Suppressor macrophage treated with lipopolysaccharide for 4 hours (primary cell): ENCODE measurements at regions not wholly inside any gene's neighbourhood (a gene's known extent, or its start where the extent isn't known, plus 50 kb on each side); places are given as distances from the start of the nearest gene placed in this dataset.
"Not testable (repeated sequence)": the region's sequence is repeated elsewhere in the genome, so short reads cannot be mapped to it uniquely, and the experiment has no call there.

Experiments used
- DNase-seq: peaks from one replicate; pipeline ENCODE4 v3.0.0-alpha.2; 2020

- DNase-seq = no peak
Observed at GRCh38 chr1:99504287-99504686, 141.6 kb upstream of the PALMD start.

- DNase-seq = no peak
Observed at GRCh38 chr1:99506631-99507030, 139.3 kb upstream of the PALMD start.

GRCh38 chr1:99507446-99507845 lies 138.5 kb upstream of the PALMD start:
- DNase-seq = not testable (repeated sequence)

- DNase-seq = no peak
Observed at GRCh38 chr1:99507906-99508732, 137.8 kb upstream of the PALMD start.

GRCh38 chr1:99508733-99509445 lies 137.0 kb upstream of the PALMD start:
- not testable (repeated sequence) for DNase-seq

GRCh38 chr1:99514823-99515552 lies 130.9 kb upstream of the PALMD start:
- DNase-seq = not testable (repeated sequence)

GRCh38 chr1:99516141-99516540 lies 129.8 kb upstream of the PALMD start:
- no peak for DNase-seq

- no peak for DNase-seq
Observed at GRCh38 chr1:99520121-99520520, 125.8 kb upstream of the PALMD start.

GRCh38 chr1:99525331-99525730 lies 120.6 kb upstream of the PALMD start:
- DNase-seq = no peak

GRCh38 chr1:99527078-99527477 lies 118.8 kb upstream of the PALMD start:
- DNase-seq = no peak

- no peak for DNase-seq
Observed at GRCh38 chr1:99527545-99527944, 118.4 kb upstream of the PALMD start.

- no peak for DNase-seq
Observed at GRCh38 chr1:99529002-99529401, 116.9 kb upstream of the PALMD start.

- DNase-seq = no peak
Observed at GRCh38 chr1:99531578-99532275, 114.2 kb upstream of the PALMD start.

GRCh38 chr1:99532276-99532580 lies 113.7 kb upstream of the PALMD start:
- no peak for DNase-seq

GRCh38 chr1:99533909-99534637 lies 111.8 kb upstream of the PALMD start:
- DNase-seq = no peak

- no peak for DNase-seq
Observed at GRCh38 chr1:99534638-99534930, 111.3 kb upstream of the PALMD start.

GRCh38 chr1:99535470-99536164 lies 110.3 kb upstream of the PALMD start:
- no peak for DNase-seq

GRCh38 chr1:99537886-99538617 lies 107.9 kb upstream of the PALMD start:
- no peak for DNase-seq

GRCh38 chr1:99538618-99538956 lies 107.3 kb upstream of the PALMD start:
- no peak for DNase-seq

GRCh38 chr1:99539131-99539530 lies 106.8 kb upstream of the PALMD start:
- no peak for DNase-seq

GRCh38 chr1:99540744-99541143 lies 105.2 kb upstream of the PALMD start:
- DNase-seq = no peak

- no peak for DNase-seq
Observed at GRCh38 chr1:99544328-99544727, 101.6 kb upstream of the PALMD start.
